ENCODE measurements at regions not wholly inside any gene's neighbourhood (a gene's known extent, or its start where the extent isn't known, plus 50 kb on each side); places are given as distances from the start of the nearest gene placed in this dataset.

- Histone ChIP-seq H3K36me3 (ENCODE audit: control insufficient read depth, insufficient read depth, low read length) (no peaks in the 10 kb centered on the region), H3K4me3 (ENCODE audit: insufficient read depth, low read depth, low read length, poor library complexity, severe bottlenecking) (no peak overlapping the region), H3K27ac (ENCODE audit: insufficient read depth, low read length, poor library complexity, severe bottlenecking) (no peak overlapping the region), H3K9me3 (ENCODE audit: control insufficient read depth, low read length) (no peaks in the 10 kb centered on the region), H3K27me3 (replicated peaks; ENCODE audit: control insufficient read depth, insufficient read depth, low read length, poor library complexity, severe bottlenecking) (no peaks in the 10 kb centered on the region), H3K4me1 (ENCODE audit: control insufficient read depth, insufficient read depth, low read length, poor library complexity, severe bottlenecking) (no peaks in the 10 kb centered on the region)
- DNase-seq = no peak
Observed at GRCh38 chr17:77020973-77021372, 119.8 kb upstream of the SEC14L1 start.

DNA sequence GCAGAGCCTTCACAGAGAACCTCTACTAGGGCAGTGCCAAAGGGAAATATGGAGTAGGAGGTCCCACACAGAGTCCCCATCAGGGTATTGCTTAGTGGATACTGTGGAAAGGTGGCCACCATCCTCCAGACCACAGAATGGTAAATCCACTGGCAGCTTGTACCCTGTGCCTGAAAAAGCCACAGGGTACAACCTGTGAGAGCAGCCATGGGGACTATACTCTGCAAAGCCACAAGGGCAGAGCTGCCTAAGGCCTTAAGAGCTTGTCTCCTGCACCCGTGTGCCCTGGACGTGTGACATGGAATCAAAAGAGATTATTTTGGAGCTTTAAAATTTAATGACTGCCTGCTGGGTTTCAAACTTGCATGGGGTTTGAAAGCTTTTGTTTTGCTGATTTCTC lies 118.0 kb upstream of the SEC14L1 start:
- Histone ChIP-seq H3K27me3 (replicated peaks; ENCODE audit: control insufficient read depth, insufficient read depth, low read length, poor library complexity, severe bottlenecking) (no peaks in the 10 kb centered on the region), H3K36me3 (ENCODE audit: control insufficient read depth, insufficient read depth, low read length) (no peaks in the 10 kb centered on the region), H3K9me3 (ENCODE audit: control insufficient read depth, low read length) (no peaks in the 10 kb centered on the region), H3K27ac (ENCODE audit: insufficient read depth, low read length, poor library complexity, severe bottlenecking) (no peak overlapping the region), H3K4me3 (ENCODE audit: insufficient read depth, low read depth, low read length, poor library complexity, severe bottlenecking) (no peak overlapping the region), H3K4me1 (ENCODE audit: control insufficient read depth, insufficient read depth, low read length, poor library complexity, severe bottlenecking) (no peaks in the 10 kb centered on the region)
- DNase-seq = no peak

- no peaks in the 10 kb centered on the region for H3K9me3 ChIP-seq (ENCODE audit: control insufficient read depth, low read length)
- H3K27ac ChIP-seq (ENCODE audit: insufficient read depth, low read length, poor library complexity, severe bottlenecking) = no peak overlapping the region
- no peaks in the 10 kb centered on the region for H3K27me3 ChIP-seq (replicated peaks; ENCODE audit: control insufficient read depth, insufficient read depth, low read length, poor library complexity, severe bottlenecking)
- no peaks in the 10 kb centered on the region for H3K36me3 ChIP-seq (ENCODE audit: control insufficient read depth, insufficient read depth, low read length)
- H3K4me1 ChIP-seq (ENCODE audit: control insufficient read depth, insufficient read depth, low read length, poor library complexity, severe bottlenecking) = no peaks in the 10 kb centered on the region
- no peak for DNase-seq
- H3K4me3 ChIP-seq (ENCODE audit: insufficient read depth, low read depth, low read length, poor library complexity, severe bottlenecking) = no peak overlapping the region
Observed at GRCh38 chr17:77025781-77026180, 115.0 kb upstream of the SEC14L1 start.

DNA sequence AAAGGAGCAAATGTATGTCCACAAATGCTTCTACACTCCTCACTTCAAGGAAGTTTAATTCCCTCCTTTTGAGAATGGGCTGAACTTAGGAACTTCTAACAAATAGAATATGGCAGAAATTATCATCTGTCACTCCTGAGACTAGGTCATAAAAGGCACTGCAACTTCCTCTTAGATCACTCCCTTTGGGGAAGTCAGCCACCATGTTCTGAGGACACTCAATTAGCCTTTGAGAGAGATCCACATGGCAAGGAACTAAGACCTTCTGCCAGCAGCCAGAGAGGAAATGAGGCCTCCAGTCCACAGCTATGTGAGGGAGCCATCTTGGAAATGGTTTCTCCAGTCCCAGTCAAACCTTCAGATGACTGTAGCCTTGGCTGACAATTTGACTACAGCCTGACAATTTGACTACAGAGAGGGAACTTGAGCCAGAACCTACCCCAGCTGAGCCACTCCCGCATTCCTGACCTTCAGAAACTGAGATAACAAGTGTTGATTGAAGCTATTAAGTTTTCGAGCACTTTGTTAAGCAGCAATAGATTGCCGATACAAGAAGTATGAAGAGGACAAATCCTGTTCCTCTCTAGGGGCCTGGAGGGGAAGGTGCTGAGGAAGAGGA lies 113.4 kb upstream of the SEC14L1 start:
- H3K9me3 ChIP-seq (ENCODE audit: control insufficient read depth, low read length) = no peaks in the 10 kb centered on the region
- no peak overlapping the region for H3K4me3 ChIP-seq (ENCODE audit: insufficient read depth, low read depth, low read length, poor library complexity, severe bottlenecking)
- no peaks in the 10 kb centered on the region for H3K36me3 ChIP-seq (ENCODE audit: control insufficient read depth, insufficient read depth, low read length)
- H3K27ac ChIP-seq (ENCODE audit: insufficient read depth, low read length, poor library complexity, severe bottlenecking) = no peak overlapping the region
- DNase-seq = no peak
- no peaks in the 10 kb centered on the region for H3K4me1 ChIP-seq (ENCODE audit: control insufficient read depth, insufficient read depth, low read length, poor library complexity, severe bottlenecking)
- H3K27me3 ChIP-seq (replicated peaks; ENCODE audit: control insufficient read depth, insufficient read depth, low read length, poor library complexity, severe bottlenecking) = no peaks in the 10 kb centered on the region

DNA sequence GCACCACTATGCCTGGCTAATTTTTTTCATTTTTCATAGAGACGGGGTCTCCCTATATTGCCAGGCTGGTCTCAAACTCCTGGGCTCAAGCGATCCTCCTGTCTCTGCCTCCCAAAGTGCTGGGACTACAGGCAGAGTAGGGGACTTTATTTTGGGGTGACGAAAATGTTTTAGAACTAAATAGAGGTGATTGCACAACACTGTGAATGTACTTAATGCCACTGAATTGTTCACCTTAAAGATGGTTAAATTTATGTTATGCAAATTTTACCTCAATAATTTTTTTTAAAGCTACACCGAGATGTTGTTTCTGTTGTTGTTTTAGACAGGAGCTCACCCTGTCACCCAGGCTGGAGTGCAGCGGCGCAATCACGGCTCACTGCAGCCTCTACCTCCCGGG lies 111.9 kb upstream of the SEC14L1 start:
- no peak for DNase-seq
- H3K4me1 ChIP-seq (ENCODE audit: control insufficient read depth, insufficient read depth, low read length, poor library complexity, severe bottlenecking) = no peaks in the 10 kb centered on the region
- H3K36me3 ChIP-seq (ENCODE audit: control insufficient read depth, insufficient read depth, low read length) = no peaks in the 10 kb centered on the region
- no peaks in the 10 kb centered on the region for H3K9me3 ChIP-seq (ENCODE audit: control insufficient read depth, low read length)
- H3K27ac ChIP-seq (ENCODE audit: insufficient read depth, low read length, poor library complexity, severe bottlenecking) = no peak overlapping the region
- no peaks in the 10 kb centered on the region for H3K27me3 ChIP-seq (replicated peaks; ENCODE audit: control insufficient read depth, insufficient read depth, low read length, poor library complexity, severe bottlenecking)
- no peak overlapping the region for H3K4me3 ChIP-seq (ENCODE audit: insufficient read depth, low read depth, low read length, poor library complexity, severe bottlenecking)

DNA sequence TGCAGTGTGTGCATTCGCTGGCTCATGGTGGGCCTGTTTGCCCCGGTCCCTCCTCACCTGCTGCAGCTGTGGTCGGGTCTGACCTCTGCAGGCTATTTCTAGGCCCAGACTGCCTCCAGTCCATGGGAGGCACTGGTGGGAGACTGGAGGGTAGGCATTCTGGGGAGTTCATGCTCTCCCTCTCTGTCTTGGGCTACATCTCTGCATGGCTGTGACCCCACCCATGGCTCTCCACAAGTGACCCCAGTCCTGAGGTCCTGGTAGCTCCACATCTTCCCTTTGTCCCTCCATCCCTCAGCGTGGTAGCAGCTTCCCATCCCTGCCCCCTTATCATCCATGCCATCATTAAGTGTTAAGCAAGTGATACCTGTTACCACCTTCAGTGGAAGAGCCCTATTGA lies 107.8 kb upstream of the SEC14L1 start:
- Histone ChIP-seq H3K9me3 (ENCODE audit: control insufficient read depth, low read length) (no peaks in the 10 kb centered on the region), H3K27me3 (replicated peaks; ENCODE audit: control insufficient read depth, insufficient read depth, low read length, poor library complexity, severe bottlenecking) (no peaks in the 10 kb centered on the region), H3K36me3 (ENCODE audit: control insufficient read depth, insufficient read depth, low read length) (no peaks in the 10 kb centered on the region), H3K4me1 (ENCODE audit: control insufficient read depth, insufficient read depth, low read length, poor library complexity, severe bottlenecking) (no peaks in the 10 kb centered on the region), H3K27ac (ENCODE audit: insufficient read depth, low read length, poor library complexity, severe bottlenecking) (no peak overlapping the region), H3K4me3 (ENCODE audit: insufficient read depth, low read depth, low read length, poor library complexity, severe bottlenecking) (no peak overlapping the region)
- DNase-seq = no peak

GRCh38 chr17:77033892-77034404 lies 106.8 kb upstream of the SEC14L1 start:
- H3K27me3 ChIP-seq (replicated peaks; ENCODE audit: control insufficient read depth, insufficient read depth, low read length, poor library complexity, severe bottlenecking) = no peaks in the 10 kb centered on the region
- no peaks in the 10 kb centered on the region for H3K36me3 ChIP-seq (ENCODE audit: control insufficient read depth, insufficient read depth, low read length)
- no peaks in the 10 kb centered on the region for H3K9me3 ChIP-seq (ENCODE audit: control insufficient read depth, low read length)
- DNase-seq = no peak
- no peaks in the 10 kb centered on the region for H3K4me1 ChIP-seq (ENCODE audit: control insufficient read depth, insufficient read depth, low read length, poor library complexity, severe bottlenecking)
- H3K27ac ChIP-seq (ENCODE audit: insufficient read depth, low read length, poor library complexity, severe bottlenecking) = no peak overlapping the region
- H3K4me3 ChIP-seq (ENCODE audit: insufficient read depth, low read depth, low read length, poor library complexity, severe bottlenecking) = no peak overlapping the region

DNA sequence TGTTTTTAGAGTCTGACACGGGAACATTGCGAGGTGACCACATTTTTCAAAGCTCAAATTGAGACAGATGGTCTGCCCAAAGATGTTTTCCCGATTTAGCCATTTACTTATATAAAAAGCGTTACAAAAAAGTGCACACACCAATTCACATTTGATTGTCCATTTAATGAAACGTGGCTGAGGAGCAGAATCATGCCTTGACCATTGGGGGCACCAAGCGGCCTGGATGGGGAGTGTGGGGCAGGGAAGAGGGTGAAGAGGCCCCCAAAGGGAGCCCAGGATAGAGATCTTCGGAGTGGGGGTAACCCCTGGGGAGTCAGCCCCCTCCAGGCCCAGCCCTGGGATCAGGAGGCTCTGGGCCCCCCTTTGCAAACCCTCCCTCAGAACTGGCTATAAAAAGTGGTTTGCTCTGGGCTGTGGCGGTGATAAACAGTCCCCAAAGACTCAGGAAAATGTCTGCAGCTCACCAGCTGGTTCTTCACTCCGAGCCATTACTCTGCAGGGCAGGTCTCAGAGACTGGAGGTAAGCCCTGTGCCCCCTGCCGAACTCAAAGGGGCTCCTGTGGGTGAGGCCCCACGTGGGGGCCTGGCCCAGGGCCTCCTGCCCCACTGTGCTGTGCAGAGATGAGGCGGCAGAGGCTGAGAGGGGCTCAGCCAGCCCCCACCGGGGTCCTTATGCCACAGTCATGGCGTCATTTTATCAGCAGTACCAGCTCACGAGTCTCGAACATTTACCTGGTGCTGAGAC lies 105.9 kb upstream of the SEC14L1 start:
- Histone ChIP-seq H3K27me3 (replicated peaks; ENCODE audit: control insufficient read depth, insufficient read depth, low read length, poor library complexity, severe bottlenecking) (no peaks in the 10 kb centered on the region), H3K27ac (ENCODE audit: insufficient read depth, low read length, poor library complexity, severe bottlenecking) (no peak overlapping the region), H3K4me1 (ENCODE audit: control insufficient read depth, insufficient read depth, low read length, poor library complexity, severe bottlenecking) (no peaks in the 10 kb centered on the region), H3K9me3 (ENCODE audit: control insufficient read depth, low read length) (no peaks in the 10 kb centered on the region), H3K36me3 (ENCODE audit: control insufficient read depth, insufficient read depth, low read length) (no peaks in the 10 kb centered on the region), H3K4me3 (ENCODE audit: insufficient read depth, low read depth, low read length, poor library complexity, severe bottlenecking) (no peak overlapping the region)
- no peak for DNase-seq

DNA sequence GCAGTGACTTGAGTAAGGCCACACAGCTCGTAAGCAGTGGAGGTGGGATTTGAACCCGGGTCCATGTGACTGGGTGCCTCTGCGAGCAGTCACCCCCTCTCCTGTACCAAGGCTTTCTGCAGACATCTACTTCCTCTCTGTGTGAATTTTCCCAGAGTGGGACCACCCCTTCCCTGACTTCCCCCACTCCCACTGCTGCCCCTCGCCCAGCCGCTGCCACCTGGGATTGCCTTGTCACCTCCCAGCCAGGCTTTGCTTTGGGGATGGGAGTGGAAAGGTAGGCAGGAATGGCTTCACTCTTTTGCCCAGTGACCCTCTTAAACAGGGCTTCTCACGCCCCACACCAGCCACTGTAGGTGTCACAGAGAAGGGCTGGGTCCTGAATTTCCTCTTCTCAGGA lies 105.2 kb upstream of the SEC14L1 start:
- Histone ChIP-seq H3K36me3 (ENCODE audit: control insufficient read depth, insufficient read depth, low read length) (no peaks in the 10 kb centered on the region), H3K4me1 (ENCODE audit: control insufficient read depth, insufficient read depth, low read length, poor library complexity, severe bottlenecking) (no peaks in the 10 kb centered on the region), H3K4me3 (ENCODE audit: insufficient read depth, low read depth, low read length, poor library complexity, severe bottlenecking) (no peak overlapping the region), H3K27ac (ENCODE audit: insufficient read depth, low read length, poor library complexity, severe bottlenecking) (no peak overlapping the region), H3K27me3 (replicated peaks; ENCODE audit: control insufficient read depth, insufficient read depth, low read length, poor library complexity, severe bottlenecking) (no peaks in the 10 kb centered on the region), H3K9me3 (ENCODE audit: control insufficient read depth, low read length) (no peaks in the 10 kb centered on the region)
- no peak for DNase-seq

DNA sequence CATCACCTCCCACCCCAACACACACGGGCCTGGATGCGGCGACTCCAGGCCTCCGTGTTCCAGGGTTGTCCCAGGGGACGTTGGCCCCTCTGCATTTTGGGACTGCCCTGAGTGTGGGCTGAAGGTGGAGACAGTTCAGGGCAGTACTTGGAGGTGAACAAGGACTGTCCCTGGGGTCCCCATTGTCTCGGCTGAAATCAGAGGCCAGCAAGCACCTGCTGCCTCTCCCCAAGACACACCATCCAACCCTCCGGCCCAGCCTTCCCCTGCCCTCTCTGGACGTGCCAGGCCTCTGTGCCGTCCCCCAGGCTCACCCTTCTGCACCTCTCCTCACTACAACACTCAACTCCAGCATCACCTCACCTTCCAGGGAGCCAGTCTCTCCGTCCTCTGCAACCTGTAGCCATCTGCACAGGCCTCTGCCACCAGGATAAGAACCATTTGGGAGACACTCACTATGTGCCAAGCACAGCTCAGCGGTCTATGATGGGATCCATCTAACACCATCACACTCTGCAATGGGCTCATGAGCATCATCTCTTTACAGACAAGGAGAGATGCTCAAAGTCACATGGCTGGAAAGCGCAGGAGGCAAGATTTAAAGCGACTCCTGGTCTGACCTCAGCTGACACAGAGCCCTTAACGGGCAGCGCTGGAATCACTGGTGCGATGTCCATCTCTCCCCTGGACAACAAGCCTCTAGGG lies 104.5 kb upstream of the SEC14L1 start:
- Histone ChIP-seq H3K4me3 (ENCODE audit: insufficient read depth, low read depth, low read length, poor library complexity, severe bottlenecking) (no peak overlapping the region), H3K27me3 (replicated peaks; ENCODE audit: control insufficient read depth, insufficient read depth, low read length, poor library complexity, severe bottlenecking) (no peaks in the 10 kb centered on the region), H3K27ac (ENCODE audit: insufficient read depth, low read length, poor library complexity, severe bottlenecking) (no peak overlapping the region), H3K36me3 (ENCODE audit: control insufficient read depth, insufficient read depth, low read length) (no peaks in the 10 kb centered on the region), H3K9me3 (ENCODE audit: control insufficient read depth, low read length) (no peaks in the 10 kb centered on the region), H3K4me1 (ENCODE audit: control insufficient read depth, insufficient read depth, low read length, poor library complexity, severe bottlenecking) (no peaks in the 10 kb centered on the region)
- no peak for DNase-seq

Data from effector memory CD4-positive, alpha-beta T cell (primary cell).